ENCODE measurements at regions not wholly inside any gene's neighbourhood (a gene's known extent, or its start where the extent isn't known, plus 50 kb on each side); places are given as distances from the start of the nearest gene placed in this dataset.

DNA sequence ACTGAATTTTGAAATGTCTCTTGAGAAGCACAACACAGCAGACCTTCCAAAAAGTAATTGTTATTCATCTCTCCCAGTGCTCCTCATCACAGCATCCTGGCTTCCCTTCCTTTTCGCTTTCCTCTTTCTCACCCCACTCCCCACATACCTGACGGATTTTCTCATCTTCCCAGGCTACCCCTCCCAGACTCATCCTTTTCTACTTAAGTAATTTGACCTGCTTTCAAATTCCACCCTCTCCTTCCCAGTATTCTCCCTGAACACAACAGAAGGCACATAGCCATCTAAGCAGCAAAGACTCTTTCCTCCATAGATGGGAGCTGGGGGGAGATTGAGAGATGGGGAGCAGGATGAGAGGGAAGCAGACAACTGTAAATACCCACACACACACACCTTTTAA, 187.1 kb upstream of the STT3B start:
- no peak overlapping the region for H3K4me2 ChIP-seq (ENCODE audit: low read length)
- no peaks in the 10 kb centered on the region for H3K9me3 ChIP-seq (ENCODE audit: insufficient read depth, low read depth, low read length)
- no peaks in the 10 kb centered on the region for H4K20me1 ChIP-seq (ENCODE audit: insufficient read depth, low read length)
- no peaks in the 10 kb centered on the region for H3K4me1 Mint-ChIP-seq (ENCODE audit: low read depth, unreplicated experiment)
- no peaks in the 10 kb centered on the region for H3K79me2 ChIP-seq (ENCODE audit: insufficient read depth, low read length)
- no peaks in the 10 kb centered on the region for H3K36me3 ChIP-seq (ENCODE audit: insufficient read depth, low read length)
- H3K4me3 Mint-ChIP-seq (ENCODE audit: unreplicated experiment): no peak overlapping the region
- FAIRE-seq (no peak), DNase-seq (ENCODE audit: low read depth) (no peak)
- no peaks in the 10 kb centered on the region for H3K36me3 Mint-ChIP-seq (ENCODE audit: low read depth, unreplicated experiment)
- no peak overlapping the region for H3K4me3 ChIP-seq (ENCODE audit: insufficient read depth, low read depth, low read length)
- H3K27ac ChIP-seq (ENCODE audit: low read depth, low read length): no peak overlapping the region
- H3K9me3 Mint-ChIP-seq (ENCODE audit: unreplicated experiment): no peaks in the 10 kb centered on the region
- TF ChIP-seq EZH2 (IDR thresholded peaks at IDR 0.05; ENCODE audit: insufficient read depth, low read length): no peak
- TF ChIP-seq, protein P1, sequence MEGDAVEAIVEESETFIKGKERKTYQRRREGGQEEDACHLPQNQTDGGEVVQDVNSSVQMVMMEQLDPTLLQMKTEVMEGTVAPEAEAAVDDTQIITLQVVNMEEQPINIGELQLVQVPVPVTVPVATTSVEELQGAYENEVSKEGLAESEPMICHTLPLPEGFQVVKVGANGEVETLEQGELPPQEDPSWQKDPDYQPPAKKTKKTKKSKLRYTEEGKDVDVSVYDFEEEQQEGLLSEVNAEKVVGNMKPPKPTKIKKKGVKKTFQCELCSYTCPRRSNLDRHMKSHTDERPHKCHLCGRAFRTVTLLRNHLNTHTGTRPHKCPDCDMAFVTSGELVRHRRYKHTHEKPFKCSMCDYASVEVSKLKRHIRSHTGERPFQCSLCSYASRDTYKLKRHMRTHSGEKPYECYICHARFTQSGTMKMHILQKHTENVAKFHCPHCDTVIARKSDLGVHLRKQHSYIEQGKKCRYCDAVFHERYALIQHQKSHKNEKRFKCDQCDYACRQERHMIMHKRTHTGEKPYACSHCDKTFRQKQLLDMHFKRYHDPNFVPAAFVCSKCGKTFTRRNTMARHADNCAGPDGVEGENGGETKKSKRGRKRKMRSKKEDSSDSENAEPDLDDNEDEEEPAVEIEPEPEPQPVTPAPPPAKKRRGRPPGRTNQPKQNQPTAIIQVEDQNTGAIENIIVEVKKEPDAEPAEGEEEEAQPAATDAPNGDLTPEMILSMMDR (IDR thresholded peaks at IDR 0.05; ENCODE audit: insufficient read depth, low read depth, low read length): no peak
- no peak overlapping the region for H3K9ac ChIP-seq (ENCODE audit: low read length)
- peaks cover 7% of the 10 kb centered on the region for H3K27me3 Mint-ChIP-seq (ENCODE audit: low read depth, unreplicated experiment)
- no peak overlapping the region for H2AFZ ChIP-seq (ENCODE audit: low read depth, low read length)
- H3K27me3 ChIP-seq (ENCODE audit: insufficient read depth, low read length): no peaks in the 10 kb centered on the region
- H3K27ac Mint-ChIP-seq (ENCODE audit: unreplicated experiment): no peak overlapping the region
- no peaks in the 10 kb centered on the region for H3K4me1 ChIP-seq (ENCODE audit: insufficient read depth, low read length)

DNA sequence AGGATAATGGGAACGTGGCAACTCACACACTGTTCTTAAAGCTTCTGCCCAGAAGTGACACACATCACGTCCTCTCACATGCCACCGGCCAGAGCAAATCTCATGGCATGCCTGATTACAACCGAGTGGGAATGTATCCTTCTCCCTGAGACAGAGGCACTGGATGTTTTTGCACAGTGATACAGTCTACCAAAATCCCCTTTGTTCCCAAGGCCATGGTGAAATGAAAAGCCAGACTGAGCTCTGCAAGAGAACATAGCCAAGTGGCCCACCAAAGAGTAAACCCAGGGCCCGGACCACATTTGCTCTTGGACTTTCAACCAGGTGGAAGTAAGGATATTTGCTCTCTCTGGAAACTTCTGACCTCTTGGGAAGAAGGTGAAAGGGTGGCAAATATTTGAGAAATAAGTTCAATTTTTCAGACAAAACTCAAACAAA, 186.2 kb upstream of the STT3B start:
- Mint-ChIP-seq H3K36me3 (ENCODE audit: low read depth, unreplicated experiment) (no peaks in the 10 kb centered on the region), H3K27ac (ENCODE audit: unreplicated experiment) (no peak overlapping the region), H3K4me3 (ENCODE audit: unreplicated experiment) (no peak overlapping the region), H3K4me1 (ENCODE audit: low read depth, unreplicated experiment) (no peaks in the 10 kb centered on the region), H3K27me3 (ENCODE audit: low read depth, unreplicated experiment) (peaks cover 7% of the 10 kb centered on the region), H3K9me3 (ENCODE audit: unreplicated experiment) (no peaks in the 10 kb centered on the region)
- H4K20me1 ChIP-seq (ENCODE audit: insufficient read depth, low read length): no peaks in the 10 kb centered on the region
- TF ChIP-seq, protein P1 (IDR thresholded peaks at IDR 0.05; ENCODE audit: insufficient read depth, low read depth, low read length): no peak
- TF ChIP-seq EZH2 (IDR thresholded peaks at IDR 0.05; ENCODE audit: insufficient read depth, low read length): no peak
- no peak overlapping the region for H2AFZ ChIP-seq (ENCODE audit: low read depth, low read length)
- no peaks in the 10 kb centered on the region for H3K4me1 ChIP-seq (ENCODE audit: insufficient read depth, low read length)
- no peaks in the 10 kb centered on the region for H3K36me3 ChIP-seq (ENCODE audit: insufficient read depth, low read length)
- no peak overlapping the region for H3K4me3 ChIP-seq (ENCODE audit: insufficient read depth, low read depth, low read length)
- H3K27ac ChIP-seq (ENCODE audit: low read depth, low read length): no peak overlapping the region
- no peaks in the 10 kb centered on the region for H3K9me3 ChIP-seq (ENCODE audit: insufficient read depth, low read depth, low read length)
- H3K27me3 ChIP-seq (ENCODE audit: insufficient read depth, low read length): no peaks in the 10 kb centered on the region
- DNase-seq (ENCODE audit: low read depth) (no peak), FAIRE-seq (no peak)
- no peak overlapping the region for H3K4me2 ChIP-seq (ENCODE audit: low read length)
- no peaks in the 10 kb centered on the region for H3K79me2 ChIP-seq (ENCODE audit: insufficient read depth, low read length)
- no peak overlapping the region for H3K9ac ChIP-seq (ENCODE audit: low read length)

DNA sequence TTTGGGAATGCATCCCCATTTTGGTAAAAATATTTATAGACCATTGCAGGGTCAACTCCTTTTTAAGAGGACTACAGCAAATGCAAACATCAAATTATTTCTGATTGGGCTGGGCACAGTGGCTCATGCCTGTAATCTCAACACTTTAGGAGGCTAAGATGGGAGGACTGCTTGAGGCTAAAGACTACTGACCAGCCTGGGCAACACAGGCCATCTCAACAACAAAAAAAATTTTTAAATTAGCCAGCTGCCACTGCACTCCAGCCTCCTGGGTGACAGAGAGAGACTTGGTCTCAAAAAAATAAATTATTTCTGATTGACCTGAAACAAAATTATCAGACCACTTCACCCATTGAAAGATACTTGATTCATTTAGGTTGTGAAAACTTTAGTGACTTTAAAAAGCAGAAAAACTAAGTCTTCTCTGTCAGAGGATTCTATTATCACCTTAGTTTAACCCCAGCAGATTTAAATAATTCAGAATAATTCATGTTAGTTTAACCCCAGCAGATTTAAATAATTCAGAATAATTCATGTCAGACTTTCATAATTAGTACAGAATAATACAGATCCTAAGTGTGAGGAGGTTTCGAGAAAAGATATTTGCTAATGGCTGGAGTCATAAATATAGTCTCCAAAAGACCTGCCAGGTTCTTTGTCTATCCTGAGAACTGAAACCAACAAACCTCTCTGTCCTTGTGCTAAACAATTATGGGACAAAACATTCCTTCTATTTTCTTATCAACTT, 183.6 kb upstream of the STT3B start:
- H3K27ac Mint-ChIP-seq (ENCODE audit: unreplicated experiment): no peak overlapping the region
- DNase-seq (ENCODE audit: low read depth) (no peak), FAIRE-seq (no peak)
- no peaks in the 10 kb centered on the region for H3K27me3 Mint-ChIP-seq (ENCODE audit: low read depth, unreplicated experiment)
- Histone ChIP-seq H4K20me1 (ENCODE audit: insufficient read depth, low read length) (no peaks in the 10 kb centered on the region), H3K27me3 (ENCODE audit: insufficient read depth, low read length) (no peaks in the 10 kb centered on the region), H3K36me3 (ENCODE audit: insufficient read depth, low read length) (no peaks in the 10 kb centered on the region), H3K4me1 (ENCODE audit: insufficient read depth, low read length) (no peaks in the 10 kb centered on the region), H3K79me2 (ENCODE audit: insufficient read depth, low read length) (no peaks in the 10 kb centered on the region), H3K4me2 (ENCODE audit: low read length) (no peak overlapping the region), H3K9me3 (ENCODE audit: insufficient read depth, low read depth, low read length) (no peaks in the 10 kb centered on the region), H3K27ac (ENCODE audit: low read depth, low read length) (no peak overlapping the region), H3K4me3 (ENCODE audit: insufficient read depth, low read depth, low read length) (no peak overlapping the region), H2AFZ (ENCODE audit: low read depth, low read length) (no peak overlapping the region), H3K9ac (ENCODE audit: low read length) (no peak overlapping the region)
- H3K4me3 Mint-ChIP-seq (ENCODE audit: unreplicated experiment): no peak overlapping the region
- TF ChIP-seq, protein P1 (IDR thresholded peaks at IDR 0.05; ENCODE audit: insufficient read depth, low read depth, low read length): no peak
- no peak for TF ChIP-seq EZH2 (IDR thresholded peaks at IDR 0.05; ENCODE audit: insufficient read depth, low read length)
- no peaks in the 10 kb centered on the region for H3K4me1 Mint-ChIP-seq (ENCODE audit: low read depth, unreplicated experiment)
- no peaks in the 10 kb centered on the region for H3K36me3 Mint-ChIP-seq (ENCODE audit: low read depth, unreplicated experiment)
- H3K9me3 Mint-ChIP-seq (ENCODE audit: unreplicated experiment): no peaks in the 10 kb centered on the region
